A549 (cell line): ENCODE measurements at regions not wholly inside any gene's neighbourhood (a gene's known extent, or its start where the extent isn't known, plus 50 kb on each side); places are given as distances from the start of the nearest gene placed in this dataset.
"Not testable (repeated sequence)": the region's sequence is repeated elsewhere in the genome, so short reads cannot be mapped to it uniquely, and the experiment has no call there.

ENCODE experiments used
- ATAC-seq, 2 experiments: fragments of 200-7000 bp in 1 of 2; fragments of >200 bp in 1 of 2; cut with Nextera tagmentation in 1 of 2; cut with Tn5 transposase in 1 of 2; 3 replicates each; pipeline versions ENCODE4 v1.8.0 to v1.9.1; 2018 to 2020; ENCODE audit warnings: mild to moderate bottlenecking in 1 of 2, moderate library complexity in 1 of 2
- CTCF ChIA-PET: fragments of 300-600 bp; sonication (Branson Sonifier 250); formaldehyde crosslinking; extraction: SDS; loops from one replicate; lab custom pipeline; 2021; ENCODE audit warnings: antibody characterized with exemption, inconsistent platforms; lab: Yijun Ruan, JAX
- POLR2A ChIA-PET: fragments of 350-600 bp; formaldehyde crosslinking; extraction: SDS; loops from one replicate; lab custom pipeline; 2021; ENCODE audit warnings: antibody characterized with exemption, inconsistent platforms; lab: Yijun Ruan, JAX
- DNase-seq, 2 experiments: peaks; one replicate each; pipeline versions ENCODE4 v3.0.0 to v3.0.0-alpha.2; 2011 to 2016; ENCODE audit warnings: low read depth in 1 of 2, low spot score in 1 of 2
- FAIRE-seq: peaks from 2 replicates; lab custom pipeline; 2011; peaks lifted over from hg19 to GRCh38; lab: Jason Lieb, UNC
- H3K27ac ChIP-seq, 2 experiments: fragments of >200 bp; sonication (Bioruptor Twin); formaldehyde crosslinking; 3 replicates each; pipeline ENCODE4 v1.5.1; 2016 to 2017
- H3K4me1 ChIP-seq: fragments of >200 bp; sonication (Bioruptor Twin); formaldehyde crosslinking; 3 replicates; pipeline ENCODE4 v1.6.1; 2016
- H3K4me2 ChIP-seq: fragments of >200 bp; sonication (Bioruptor Twin); formaldehyde crosslinking; 3 replicates; pipeline ENCODE4 v1.6.1; 2016
- H3K4me3 ChIP-seq: fragments of >200 bp; sonication (Bioruptor Twin); formaldehyde crosslinking; 3 replicates; pipeline ENCODE4 v1.5.1; 2016
- H3K9me3 ChIP-seq: fragments of >200 bp; sonication (Bioruptor Twin); formaldehyde crosslinking; 3 replicates; pipeline ENCODE4 v1.6.1; 2016
- BHLHE40 ChIP-seq: IDR thresholded peaks from 2 replicates; pipeline ENCODE4 v1.6.1; 2012; ENCODE audit warnings: low read depth, low read length, inconsistent platforms
- CHD4 ChIP-seq: fragments of 200-600 bp; sonication (generic); IDR thresholded peaks from 2 replicates; pipeline ENCODE4 v1.6.1; 2016; ENCODE audit warnings: antibody characterized with exemption, mild to moderate bottlenecking, borderline replicate concordance
- JUN ChIP-seq, 2 experiments: fragments of >200 bp; sonication (Bioruptor Twin); formaldehyde crosslinking; IDR thresholded peaks; 2 replicates in 1 of 2; 3 replicates in 1 of 2; pipeline ENCODE4 v1.6.1; 2016 to 2017
- MAFK ChIP-seq: fragments of 450-650 bp; IDR thresholded peaks from 2 replicates; pipeline ENCODE4 v1.6.1; 2014; ENCODE audit not compliant: partially characterized antibody
- MYC ChIP-seq: IDR thresholded peaks from 2 replicates; pipeline ENCODE4 v1.6.1; 2012; ENCODE audit warnings: mild to moderate bottlenecking, inconsistent platforms, low read length, improper control_type of control experiment, borderline replicate concordance
- RAD21 ChIP-seq, 2 experiments: fragments of >200 bp in 1 of 2; sonication (Bioruptor Twin) in 1 of 2; formaldehyde crosslinking in 1 of 2; IDR thresholded peaks in 1 of 2; conservative IDR thresholded peaks in 1 of 2; 2 replicates in 1 of 2; 3 replicates in 1 of 2; pipeline ENCODE4 v1.6.1; 2012 to 2018; ENCODE audit warnings: inconsistent platforms in 1 of 2
- SMC3 ChIP-seq: fragments of >200 bp; sonication (Bioruptor Twin); formaldehyde crosslinking; IDR thresholded peaks from 3 replicates; pipeline ENCODE4 v1.6.1; 2018; ENCODE audit warnings: inconsistent platforms
- ZFP36 ChIP-seq: fragments of 450-650 bp; IDR thresholded peaks from 2 replicates; pipeline ENCODE4 v1.6.1; 2014; ENCODE audit warnings: borderline replicate concordance; ENCODE audit not compliant: partially characterized antibody
- WGBS: methylation state at CpG from one replicate; pipeline ENCODE4 v1.1.6; 2017; ENCODE audit errors: missing lambda C conversion rate; 5-methylcytosine and 5-hydroxymethylcytosine counted together
- TF ChIP-seq, protein P1 (sequence below): fragments of >200 bp; sonication (Bioruptor Twin); formaldehyde crosslinking; IDR thresholded peaks from 3 replicates; pipeline ENCODE4 v1.6.1; 2016

- ChIA-PET CTCF (interaction anchor here (0.9 to 1.1 kb wide), 2 partner anchors 105 to 179 kb away, joined by 3 read pairs; no protein-coding TSS in a partner anchor), POLR2A (no interaction called here)
- FAIRE-seq (no peak), DNase-seq (no peak), ATAC-seq (no peak)
- WGBS = 52% methylated on average over 3 of the region's 3 CpGs
- no peak overlapping the region for H3K27ac ChIP-seq
- no peak for TF ChIP-seq SMC3
- no peak for TF ChIP-seq BHLHE40
- no peak for TF ChIP-seq CHD4
- no peak overlapping the region for H3K4me2 ChIP-seq
- H3K4me3 ChIP-seq = no peak overlapping the region
- no peaks in the 10 kb centered on the region for H3K4me1 ChIP-seq
- H3K9me3 ChIP-seq = no peaks in the 10 kb centered on the region
Measured at GRCh38 chr10:71103961-71104360, 108.4 kb upstream of the UNC5B start.

DNA sequence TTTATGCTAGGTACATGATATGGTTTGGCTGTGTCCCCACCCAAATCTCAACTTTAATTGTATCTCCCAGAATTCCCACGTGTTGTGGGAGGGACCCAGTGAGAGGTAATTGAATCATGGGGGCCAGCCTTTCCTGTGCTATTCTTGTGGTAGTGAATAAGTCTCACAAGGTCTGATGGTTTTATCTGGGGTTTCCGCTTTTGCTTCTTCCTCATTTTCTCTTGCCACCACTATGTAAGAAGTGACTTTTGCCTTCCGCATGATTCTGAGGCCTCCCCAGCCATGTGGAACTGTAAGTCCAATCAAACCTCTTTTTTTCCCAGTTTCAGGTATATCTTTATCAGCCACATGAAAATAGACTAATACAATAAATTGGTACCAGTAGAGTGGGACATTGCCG lies 106.2 kb upstream of the UNC5B start:
- DNase-seq, POLR2A ChIA-PET, H3K27ac ChIP-seq, FAIRE-seq, H3K4me1 ChIP-seq, H3K9me3 ChIP-seq, H3K4me2 ChIP-seq, H3K4me3 ChIP-seq, ATAC-seq: not testable (repeated sequence)
- CTCF ChIA-PET = interaction anchor here (0.7 kb wide), 1 partner anchor 182 kb away, joined by 3 read pairs; no protein-coding TSS in a partner anchor
- WGBS = 64% methylated on average over 4 of the region's 4 CpGs

DNA sequence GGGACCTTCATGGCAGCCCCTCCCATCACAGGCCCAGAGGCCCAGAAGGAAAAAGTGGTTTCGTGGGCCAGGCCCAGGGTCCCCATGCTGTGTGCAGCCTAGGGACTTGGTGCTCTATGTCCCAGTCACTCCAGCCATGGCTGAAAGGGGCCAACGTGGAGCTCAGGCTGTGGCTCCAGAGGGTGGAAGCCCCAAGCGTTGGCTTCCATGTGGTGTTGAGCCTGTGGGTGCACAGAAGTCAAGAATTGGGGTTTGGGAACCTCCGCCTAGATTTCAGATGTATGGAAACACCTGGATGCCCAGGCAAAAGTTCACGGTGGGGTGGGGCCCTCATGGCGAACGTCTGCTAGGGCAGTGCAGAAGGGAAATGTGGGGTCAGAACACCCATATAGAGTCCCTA lies 105.3 kb upstream of the UNC5B start:
- FAIRE-seq, H3K27ac ChIP-seq, H3K4me2 ChIP-seq, DNase-seq, H3K4me1 ChIP-seq, POLR2A ChIA-PET, H3K4me3 ChIP-seq, ATAC-seq, H3K9me3 ChIP-seq: not testable (repeated sequence)
- CTCF ChIA-PET = interaction anchor here (1.3 kb wide), 1 partner anchor 10 kb away, joined by 4 read pairs; no protein-coding TSS in a partner anchor
- 51% methylated on average over 7 of the region's 7 CpGs for WGBS

DNA sequence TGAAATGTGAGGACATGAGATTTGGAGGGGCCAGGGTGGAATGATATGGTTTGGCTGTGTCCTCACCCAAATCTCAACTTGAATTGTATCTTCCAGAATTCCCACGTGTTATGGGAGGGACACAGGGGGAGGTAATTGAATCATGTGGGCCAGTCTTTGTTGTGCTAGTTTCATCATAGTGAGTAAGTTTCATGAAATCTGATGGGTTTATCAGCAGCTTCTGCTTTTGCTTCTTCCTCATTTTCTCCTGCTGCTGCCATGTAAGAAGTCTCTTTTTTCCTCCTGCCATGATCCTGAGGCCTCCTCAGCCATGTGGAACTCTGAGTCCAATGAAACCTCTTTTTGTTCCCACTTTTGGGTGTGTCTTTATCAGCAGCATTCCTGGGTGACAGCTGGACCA lies 104.3 kb upstream of the UNC5B start:
- FAIRE-seq, H3K4me2 ChIP-seq, H3K4me1 ChIP-seq, DNase-seq, H3K4me3 ChIP-seq, H3K27ac ChIP-seq, ATAC-seq, POLR2A ChIA-PET, H3K9me3 ChIP-seq: not testable (repeated sequence)
- 7% methylated on average over 1 of the region's 1 CpG for WGBS
- CTCF ChIA-PET = interaction anchor here (1.3 kb wide), 1 partner anchor 9 kb away, joined by 4 read pairs; no protein-coding TSS in a partner anchor

GRCh38 chr10:71112138-71112785 lies 100.1 kb upstream of the UNC5B start:
- FAIRE-seq = no peak

DNA sequence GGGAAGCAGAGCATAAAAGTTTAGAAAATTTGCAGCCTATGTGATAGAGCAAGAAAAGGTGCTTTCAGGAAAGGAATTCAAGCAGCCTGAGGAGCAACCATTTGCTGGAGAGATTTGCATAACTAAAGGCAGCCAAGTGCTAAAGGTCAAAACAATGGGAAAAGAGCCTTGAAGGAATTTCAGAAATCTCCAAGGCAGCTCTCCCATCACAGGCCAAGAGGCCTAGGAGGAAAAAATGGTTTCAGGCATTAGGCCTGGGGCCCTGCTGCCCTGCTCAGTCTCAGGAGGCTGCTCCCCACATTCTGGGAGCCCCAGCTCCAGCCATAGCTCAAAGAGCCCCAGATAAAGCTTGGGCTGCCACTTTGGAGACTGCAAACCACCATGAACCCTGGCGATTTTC lies 95.9 kb upstream of the UNC5B start:
- 0% methylated on average over 1 of the region's 1 CpG for WGBS
- ChIA-PET POLR2A (no interaction called here), CTCF (interaction anchor here (1.1 kb wide), 1 partner anchor 9 kb away, joined by 4 read pairs; no protein-coding TSS in a partner anchor)
- Histone ChIP-seq H3K9me3 (peaks cover 15% of the 10 kb centered on the region; the same call in 2 of the 3 replicates), H3K4me3 (no peak overlapping the region), H3K4me2 (no peak overlapping the region), H3K4me1 (no peaks in the 10 kb centered on the region), H3K27ac (no peak overlapping the region)
- no peak for DNase-seq
- no peak for FAIRE-seq
- no peak for ATAC-seq
- TF ChIP-seq ZFP36 (peak; percentile 90), JUN (IDR thresholded peaks at IDR 0.05) (no peak)

More at GRCh38 chr10:71112138-71112785, 100.1 kb upstream of the UNC5B start:
- DNase-seq (no peak), ATAC-seq (no peak)
- no peak overlapping the region for H3K27ac ChIP-seq
- ChIA-PET POLR2A (no interaction called here), CTCF (interaction anchor here (0.8 to 1.6 kb wide), 2 partner anchors 24 to 27 kb away, joined by 3 read pairs; no protein-coding TSS in a partner anchor)
- WGBS = 0% methylated on average over 2 of the region's 2 CpGs
- no peaks in the 10 kb centered on the region for H3K4me1 ChIP-seq
- no peak overlapping the region for H3K4me3 ChIP-seq
- peaks cover 15% of the 10 kb centered on the region; the same call in 2 of the 3 replicates for H3K9me3 ChIP-seq
- H3K4me2 ChIP-seq = no peak overlapping the region
- TF ChIP-seq, protein P1, sequence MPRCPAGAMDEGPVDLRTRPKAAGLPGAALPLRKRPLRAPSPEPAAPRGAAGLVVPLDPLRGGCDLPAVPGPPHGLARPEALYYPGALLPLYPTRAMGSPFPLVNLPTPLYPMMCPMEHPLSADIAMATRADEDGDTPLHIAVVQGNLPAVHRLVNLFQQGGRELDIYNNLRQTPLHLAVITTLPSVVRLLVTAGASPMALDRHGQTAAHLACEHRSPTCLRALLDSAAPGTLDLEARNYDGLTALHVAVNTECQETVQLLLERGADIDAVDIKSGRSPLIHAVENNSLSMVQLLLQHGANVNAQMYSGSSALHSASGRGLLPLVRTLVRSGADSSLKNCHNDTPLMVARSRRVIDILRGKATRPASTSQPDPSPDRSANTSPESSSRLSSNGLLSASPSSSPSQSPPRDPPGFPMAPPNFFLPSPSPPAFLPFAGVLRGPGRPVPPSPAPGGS = no peak
- TF ChIP-seq RAD21 (conservative IDR thresholded peaks at IDR 0.05 in 1 of 2, IDR thresholded peaks at IDR 0.05 in 1 of 2) (no peak), MYC (no peak), MAFK (peak; percentile 78)
